OCI-LY1 (cell line): ENCODE measurements at regions not wholly inside any gene's neighbourhood (a gene's known extent, or its start where the extent isn't known, plus 50 kb on each side); places are given as distances from the start of the nearest gene placed in this dataset.

ENCODE experiments used
- H2AFZ ChIP-seq: fragments of 200-600 bp; sonication (generic), shearing (Covaris generic); 2 replicates; pipeline ENCODE4 v1.6.0; 2014; ENCODE audit warnings: antibody characterized with exemption, mild to moderate bottlenecking, low read length
- H3F3A ChIP-seq: fragments of 200-600 bp; sonication (generic), shearing (Covaris generic); 2 replicates; pipeline ENCODE4 v1.6.0; 2014; ENCODE audit warnings: mild to moderate bottlenecking, antibody characterized with exemption, low read length, moderate library complexity; ENCODE audit not compliant: insufficient read depth
- H3K27ac ChIP-seq: fragments of 200-600 bp; sonication (generic); 2 replicates; pipeline ENCODE4 v1.5.1; 2014; ENCODE audit warnings: low read length, mixed run types, mild to moderate bottlenecking, low read depth; ENCODE audit not compliant: poor library complexity, severe bottlenecking
- H3K27me3 ChIP-seq: fragments of 200-600 bp; sonication (generic); 2 replicates; pipeline ENCODE4 v1.6.0; 2014; ENCODE audit warnings: antibody characterized with exemption, mild to moderate bottlenecking, low read length, moderate library complexity; ENCODE audit not compliant: insufficient read depth
- H3K36me3 ChIP-seq: fragments of 200-600 bp; sonication (generic); 2 replicates; pipeline ENCODE4 v1.6.1; 2014; ENCODE audit warnings: mild to moderate bottlenecking, antibody characterized with exemption, low read length, moderate library complexity, mixed read lengths; ENCODE audit not compliant: insufficient read depth
- H3K4me1 ChIP-seq: fragments of 200-600 bp; sonication (generic); 2 replicates; pipeline ENCODE4 v1.5.1; 2014; ENCODE audit warnings: mild to moderate bottlenecking, low read length, moderate library complexity; ENCODE audit not compliant: insufficient read depth, severe bottlenecking
- H3K4me2 ChIP-seq: fragments of 200-600 bp; sonication (generic), shearing (Covaris generic); 2 replicates; pipeline ENCODE4 v1.6.1; 2014; ENCODE audit warnings: low read length
- H3K4me3 ChIP-seq: fragments of 200-600 bp; sonication (generic); 2 replicates; pipeline ENCODE4 v1.5.1; 2014; ENCODE audit warnings: low read length, low read depth, mild to moderate bottlenecking, mixed read lengths; ENCODE audit not compliant: poor library complexity, severe bottlenecking
- H3K79me2 ChIP-seq: fragments of 200-600 bp; shearing (Covaris generic); 2 replicates; pipeline ENCODE4 v1.6.1; 2016; ENCODE audit warnings: mixed run types, low read length, mixed read lengths; ENCODE audit not compliant: insufficient read depth
- H3K9ac ChIP-seq: fragments of 200-600 bp; sonication (generic), shearing (Covaris generic); 2 replicates; pipeline ENCODE4 v1.6.1; 2014; ENCODE audit warnings: mild to moderate bottlenecking, low read length, mixed read lengths
- H3K9me2 ChIP-seq: fragments of 200-600 bp; sonication (generic), shearing (Covaris generic); 2 replicates; pipeline ENCODE4 v1.6.1; 2014; ENCODE audit warnings: low read depth, mild to moderate bottlenecking, low read length, mixed read lengths
- H3K9me3 ChIP-seq: fragments of 200-600 bp; shearing (Covaris generic); 2 replicates; pipeline ENCODE4 v1.6.1; 2014; ENCODE audit warnings: low read length, mixed read lengths
- H4K20me1 ChIP-seq: fragments of 200-600 bp; sonication (generic), shearing (Covaris generic); 2 replicates; pipeline ENCODE4 v1.6.0; 2016; ENCODE audit warnings: mild to moderate bottlenecking, low read length; ENCODE audit not compliant: insufficient read depth
- CTCF ChIP-seq: fragments of 200-600 bp; sonication (generic), shearing (Covaris generic); IDR thresholded peaks from 2 replicates; pipeline ENCODE4 v1.5.1; 2017; ENCODE audit warnings: mild to moderate bottlenecking, antibody characterized with exemption, low read length, moderate library complexity, mixed read lengths
- EZH2 ChIP-seq: fragments of 200-600 bp; sonication (generic), shearing (Covaris generic); IDR thresholded peaks from 2 replicates; pipeline ENCODE4 v1.8.0; 2017; ENCODE audit warnings: borderline replicate concordance, mixed run types, mild to moderate bottlenecking, antibody characterized with exemption, low read length, moderate library complexity, mixed read lengths

- Histone ChIP-seq H3K4me2 (no peak overlapping the region), H2AFZ (no peak overlapping the region), H3K4me1 (no peaks in the 10 kb centered on the region), H3K79me2 (no peaks in the 10 kb centered on the region), H3K27me3 (no peaks in the 10 kb centered on the region), H3K9me3 (no peaks in the 10 kb centered on the region), H3K4me3 (no peak overlapping the region), H3K36me3 (no peaks in the 10 kb centered on the region), H3K9ac (no peak overlapping the region), H3K9me2 (no peaks in the 10 kb centered on the region), H3K27ac (no peak overlapping the region), H3F3A (no peaks in the 10 kb centered on the region), H4K20me1 (no peaks in the 10 kb centered on the region)
- TF ChIP-seq EZH2 (no peak), CTCF (no peak)
These were observed 200.2 kb upstream of the SGCD start for GRCh38 chr5:156126716-156127115.

DNA sequence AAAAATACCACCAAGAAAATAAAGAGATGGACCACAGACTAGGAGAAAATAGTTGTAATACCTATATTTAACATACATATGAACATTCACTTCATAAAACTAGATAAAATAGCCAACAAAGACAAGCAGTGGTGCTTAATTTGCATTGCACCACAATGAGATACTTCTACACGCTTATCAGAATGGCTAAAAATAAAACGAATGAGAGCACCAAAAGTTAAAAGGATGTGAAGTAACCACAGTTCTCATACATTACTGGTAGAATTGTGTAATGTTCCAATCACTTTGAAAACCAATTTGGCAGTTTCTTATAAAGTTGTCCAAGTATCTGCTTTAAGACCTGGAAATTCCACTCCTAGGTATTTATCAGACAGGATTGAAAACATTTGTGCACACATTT, 198.9 kb upstream of the SGCD start:
- Histone ChIP-seq H3K4me1 (no peaks in the 10 kb centered on the region), H3K36me3 (no peaks in the 10 kb centered on the region), H3K9ac (no peak overlapping the region), H3K4me3 (no peak overlapping the region), H3F3A (no peaks in the 10 kb centered on the region), H3K27me3 (no peaks in the 10 kb centered on the region), H3K9me2 (no peaks in the 10 kb centered on the region), H3K79me2 (no peaks in the 10 kb centered on the region), H3K9me3 (no peaks in the 10 kb centered on the region), H4K20me1 (no peaks in the 10 kb centered on the region), H2AFZ (no peak overlapping the region), H3K27ac (no peak overlapping the region), H3K4me2 (no peak overlapping the region)
- TF ChIP-seq CTCF: no peak

DNA sequence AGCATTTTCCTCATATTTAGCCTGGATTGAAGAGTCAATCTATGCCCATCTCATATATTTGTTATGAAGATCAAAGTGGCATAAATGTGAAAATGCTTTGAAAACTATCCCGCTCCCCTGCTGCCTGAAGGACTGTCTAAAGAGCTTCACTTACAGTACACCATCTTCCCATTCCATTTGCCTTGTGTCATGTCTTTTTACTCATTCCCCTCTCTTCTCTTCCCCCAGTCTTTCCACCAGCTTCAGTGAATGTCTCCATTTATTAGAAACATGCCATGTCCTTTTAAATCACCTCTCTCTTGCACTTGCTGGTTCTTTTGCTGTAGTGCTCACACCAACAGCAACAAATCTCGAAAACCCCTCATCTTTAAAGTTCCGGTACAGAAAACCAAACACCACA, 192.7 kb upstream of the SGCD start:
- Histone ChIP-seq H3K27me3 (no peaks in the 10 kb centered on the region), H3K4me3 (no peak overlapping the region), H3K9me3 (no peaks in the 10 kb centered on the region), H3K4me2 (no peak overlapping the region), H2AFZ (no peak overlapping the region), H3K9ac (no peak overlapping the region), H4K20me1 (no peaks in the 10 kb centered on the region), H3K9me2 (no peaks in the 10 kb centered on the region), H3K27ac (no peak overlapping the region), H3K36me3 (no peaks in the 10 kb centered on the region), H3K4me1 (no peaks in the 10 kb centered on the region), H3F3A (no peaks in the 10 kb centered on the region), H3K79me2 (no peaks in the 10 kb centered on the region)
- TF ChIP-seq CTCF: no peak
- no peak for TF ChIP-seq EZH2
